Psoas muscle (tissue), 7 donors: ENCODE measurements at regions not wholly inside any gene's neighbourhood (a gene's known extent, or its start where the extent isn't known, plus 50 kb on each side); places are given as distances from the start of the nearest gene placed in this dataset.

Source experiments
- ATAC-seq, 4 donors: fragments of 200-7000 bp; cut with Tn5 transposase; one replicate each; pipeline ENCODE4 v1.9.1; 2020; ENCODE audit warnings: moderate library complexity in 3 of 4, mild to moderate bottlenecking in 2 of 4
- DNase-seq, 2 donors: peaks; one replicate each; pipeline ENCODE4 v3.0.0-alpha.2; 2020
- H3K27ac ChIP-seq: fragments of 200-600 bp; one replicate; pipeline ENCODE4 v1.8.0; 2022
- H3K27me3 ChIP-seq, 3 donors: fragments of 200-600 bp in 1 of 3; one replicate each; pipeline versions ENCODE4 v1.6.1 to v1.8.0; 2013 to 2022; ENCODE audit warnings: low read length in 2 of 3, mild to moderate bottlenecking in 2 of 3, moderate library complexity in 1 of 3; ENCODE audit not compliant: insufficient read depth in 3 of 3
- H3K36me3 ChIP-seq, 2 donors: fragments of 200-600 bp in 1 of 2; one replicate each; pipeline versions ENCODE4 v1.6.1 to v1.8.0; 2013 to 2022; ENCODE audit warnings: low read depth in 1 of 2, mild to moderate bottlenecking in 1 of 2, moderate library complexity in 1 of 2; ENCODE audit not compliant: insufficient read depth in 1 of 2
- H3K4me1 ChIP-seq: fragments of 200-600 bp; one replicate; pipeline ENCODE4 v1.8.0; 2022
- H3K4me3 ChIP-seq: fragments of 200-600 bp; one replicate; pipeline ENCODE4 v1.8.0; 2022; ENCODE audit warnings: mild to moderate bottlenecking
- H3K9me3 ChIP-seq: fragments of 200-600 bp; one replicate; pipeline ENCODE4 v1.8.0; 2022
- WGBS, 3 donors: extraction: QIAGEN DNeasy Blood & Tissue Kit; methylation state at CpG; one replicate each; pipeline versions ENCODE4 v1.1.6 to v1.1.7; 2013; 5-methylcytosine and 5-hydroxymethylcytosine counted together
- intact Hi-C, 2 donors: fragments of 100-400 bp; cut with DNase I; formaldehyde crosslinking; loops; one replicate each; pipeline versions ENCODE4 v1.11.0 to v1.14.2; 2022
- TF ChIP-seq, protein P1 (sequence below): fragments of 200-600 bp; IDR thresholded peaks from one replicate; pipeline ENCODE4 v1.8.0; 2022; ENCODE audit warnings: antibody characterized with exemption
- donor health status: healthy with polysubstance abuse.
- donor health status: DM: no; HTN: no; CAD: no; lungs with moderate emphysema.
- donor health status: Bipolar disorder and iron deficiency.
- donor health status: healthy.
- donor health status: DM: yes; HTN: yes; CAD: no.
- donor health status: DM: no; HTN: no; CAD: no.
- donor health status: DM: yes; HTN: yes; CAD: no.

DNA sequence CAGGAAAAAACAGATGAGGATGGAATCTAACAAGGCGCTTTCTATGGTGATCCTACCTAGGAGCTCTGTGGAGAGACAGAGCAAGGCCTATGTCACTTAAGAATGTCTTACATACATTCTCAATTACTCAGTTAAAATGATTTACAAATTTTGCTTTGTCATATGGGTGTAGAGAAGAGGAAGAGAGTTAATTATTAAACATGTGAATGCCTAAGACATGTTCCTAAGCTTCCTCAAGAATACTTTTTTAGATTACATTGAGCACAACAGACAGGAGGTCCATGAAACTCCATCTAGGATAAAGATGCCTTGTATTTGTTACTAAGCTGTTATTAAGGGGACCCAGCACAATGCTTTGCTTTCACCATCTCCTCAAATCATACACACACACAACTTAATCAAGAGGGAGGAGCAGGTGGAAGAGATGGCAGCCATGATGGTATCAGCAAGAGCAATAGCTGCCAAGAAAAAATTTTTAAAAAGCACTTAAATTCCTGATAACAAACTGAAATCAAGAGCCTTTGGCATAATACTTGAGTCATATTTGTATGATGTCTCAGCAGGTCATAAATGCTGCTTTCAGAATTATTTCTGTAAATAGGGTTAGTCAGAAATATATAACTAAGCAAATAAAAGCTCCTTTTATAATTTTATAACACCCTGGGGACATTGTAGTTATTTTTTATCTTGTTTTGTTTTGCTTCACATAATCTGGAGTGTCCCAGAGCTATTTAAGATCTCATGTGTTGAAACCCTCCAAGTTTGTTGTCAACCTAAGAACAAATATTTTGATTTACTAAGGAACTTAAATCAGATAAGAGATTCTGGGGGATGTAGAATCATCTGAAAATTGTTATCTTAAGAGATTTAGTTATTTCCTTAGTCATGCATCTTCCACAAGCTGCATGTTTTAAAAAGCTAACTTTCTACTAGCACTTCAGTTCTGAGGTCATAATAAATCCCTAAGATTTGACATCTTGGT, 70.0 kb upstream of the CD2AP start:
- Histone ChIP-seq H3K36me3 (no peaks in the 10 kb centered on the region), H3K4me3 (no peak overlapping the region), H3K27ac (no peak overlapping the region), H3K9me3 (no peaks in the 10 kb centered on the region), H3K27me3 (no peaks in the 10 kb centered on the region), H3K4me1 (no peaks in the 10 kb centered on the region)
- TF ChIP-seq, protein P1, sequence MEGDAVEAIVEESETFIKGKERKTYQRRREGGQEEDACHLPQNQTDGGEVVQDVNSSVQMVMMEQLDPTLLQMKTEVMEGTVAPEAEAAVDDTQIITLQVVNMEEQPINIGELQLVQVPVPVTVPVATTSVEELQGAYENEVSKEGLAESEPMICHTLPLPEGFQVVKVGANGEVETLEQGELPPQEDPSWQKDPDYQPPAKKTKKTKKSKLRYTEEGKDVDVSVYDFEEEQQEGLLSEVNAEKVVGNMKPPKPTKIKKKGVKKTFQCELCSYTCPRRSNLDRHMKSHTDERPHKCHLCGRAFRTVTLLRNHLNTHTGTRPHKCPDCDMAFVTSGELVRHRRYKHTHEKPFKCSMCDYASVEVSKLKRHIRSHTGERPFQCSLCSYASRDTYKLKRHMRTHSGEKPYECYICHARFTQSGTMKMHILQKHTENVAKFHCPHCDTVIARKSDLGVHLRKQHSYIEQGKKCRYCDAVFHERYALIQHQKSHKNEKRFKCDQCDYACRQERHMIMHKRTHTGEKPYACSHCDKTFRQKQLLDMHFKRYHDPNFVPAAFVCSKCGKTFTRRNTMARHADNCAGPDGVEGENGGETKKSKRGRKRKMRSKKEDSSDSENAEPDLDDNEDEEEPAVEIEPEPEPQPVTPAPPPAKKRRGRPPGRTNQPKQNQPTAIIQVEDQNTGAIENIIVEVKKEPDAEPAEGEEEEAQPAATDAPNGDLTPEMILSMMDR: no peak
- DNase-seq (no peak), ATAC-seq (no peak)
- 97 to 100% (median 97%) methylated on average over 1 of the region's 1 CpG for WGBS, 3 donors
- intact Hi-C loops: no loop called here

DNA sequence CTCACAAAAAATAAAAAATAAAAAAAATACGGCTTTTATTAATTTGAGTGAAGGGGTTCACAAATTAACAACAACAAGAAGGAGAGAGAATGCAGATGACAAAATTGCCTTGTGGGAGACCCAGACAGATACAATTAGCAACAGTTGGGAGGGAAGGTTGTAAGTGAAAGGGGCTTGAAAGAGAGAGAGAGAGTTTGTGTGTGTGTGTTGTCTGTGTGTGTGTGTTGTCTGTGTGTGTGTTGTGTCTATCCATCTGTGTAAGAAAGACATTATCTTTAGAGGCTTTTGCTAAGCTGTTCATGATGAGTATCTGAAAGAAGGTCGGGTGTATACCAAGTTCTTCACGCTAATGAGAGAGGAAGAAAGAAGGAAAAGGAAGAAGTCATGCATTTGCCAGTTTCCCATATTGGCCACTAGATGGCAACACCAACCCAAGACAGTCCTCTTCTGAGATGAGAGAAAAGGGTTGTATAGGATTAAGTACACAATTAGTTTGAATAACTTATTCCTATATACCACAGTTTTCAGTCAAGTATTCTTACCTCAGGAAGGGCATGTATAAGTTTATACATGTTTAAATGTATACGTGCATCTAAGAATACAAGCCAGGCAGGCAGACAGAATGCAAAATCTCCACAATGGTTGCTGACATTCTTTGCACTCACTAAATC, 63.7 kb upstream of the CD2AP start:
- peak overlapping the region; percentile 64 for H3K4me3 ChIP-seq
- TF ChIP-seq, protein P1: peak; percentile 90
- 10 to 19% (median 11%) methylated on average over 4 of the region's 4 CpGs for WGBS, 3 donors
- no peaks in the 10 kb centered on the region for H3K9me3 ChIP-seq
- no peaks in the 10 kb centered on the region for H3K27me3 ChIP-seq
- H3K27ac ChIP-seq: no peak overlapping the region
- ATAC-seq (peak; percentile 76 to 92 (median 81)), DNase-seq (no peak)
- peaks cover 4% of the 10 kb centered on the region for H3K4me1 ChIP-seq
- H3K36me3 ChIP-seq: no peaks in the 10 kb centered on the region
- intact Hi-C loops: loop anchor here (5.0 to 10.0 kb wide), 3 partner anchors 191 to 368 kb away; partner anchors contain the start of gene OPN5 (in 2 of the 2)

DNA sequence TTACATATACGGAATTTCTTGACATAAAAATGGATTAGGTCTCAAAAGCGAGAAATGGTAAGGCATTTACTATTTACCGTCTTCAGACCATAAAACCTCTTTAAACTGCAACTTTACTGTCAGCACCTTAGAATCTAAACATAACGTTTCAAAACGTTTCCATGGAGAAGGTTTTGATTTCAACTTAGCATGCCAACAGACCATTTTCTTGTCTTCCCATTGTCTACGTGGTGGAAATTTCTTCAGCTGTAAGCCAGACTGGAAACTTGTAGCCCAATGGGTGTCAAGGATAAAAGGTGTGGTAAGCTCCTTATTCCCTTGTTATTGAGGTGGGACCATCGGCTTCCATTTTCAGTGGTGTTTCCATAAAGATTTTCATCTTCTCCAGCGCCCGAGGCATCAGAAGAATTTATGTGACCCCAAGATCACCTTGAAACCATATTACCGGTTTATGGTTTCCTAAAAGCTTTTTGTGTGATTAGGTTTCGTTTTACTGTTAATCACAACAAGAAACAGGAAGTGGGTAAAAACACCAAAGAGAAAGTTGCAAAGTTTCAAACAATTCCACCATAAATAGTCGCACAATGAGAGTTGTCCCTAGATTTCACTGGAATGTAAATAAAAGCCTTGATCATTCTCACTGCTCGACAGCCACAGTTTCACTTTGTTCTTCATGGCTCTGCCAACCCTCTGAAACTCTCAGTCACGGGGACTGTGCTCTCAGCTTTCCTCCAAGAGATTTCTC, 63.0 kb upstream of the CD2AP start:
- intact Hi-C loops: loop anchor here (5.0 to 10.0 kb wide), 4 partner anchors 63 to 368 kb away; partner anchors contain the start of genes OPN5 (in 2 of the 2) and CD2AP (in 1 of the 2)
- Histone ChIP-seq H3K27ac (no peak overlapping the region), H3K27me3 (no peaks in the 10 kb centered on the region), H3K4me1 (peaks cover 4% of the 10 kb centered on the region), H3K36me3 (no peaks in the 10 kb centered on the region), H3K4me3 (peak overlapping the region; percentile 64), H3K9me3 (no peaks in the 10 kb centered on the region)
- TF ChIP-seq, protein P1: no peak
- DNase-seq (no peak), ATAC-seq (peak in 2 of 4 donors; percentile 55 to 74)
- WGBS, 3 donors: 4 to 6% (median 5%) methylated on average over 14 of the region's 14 CpGs

DNA sequence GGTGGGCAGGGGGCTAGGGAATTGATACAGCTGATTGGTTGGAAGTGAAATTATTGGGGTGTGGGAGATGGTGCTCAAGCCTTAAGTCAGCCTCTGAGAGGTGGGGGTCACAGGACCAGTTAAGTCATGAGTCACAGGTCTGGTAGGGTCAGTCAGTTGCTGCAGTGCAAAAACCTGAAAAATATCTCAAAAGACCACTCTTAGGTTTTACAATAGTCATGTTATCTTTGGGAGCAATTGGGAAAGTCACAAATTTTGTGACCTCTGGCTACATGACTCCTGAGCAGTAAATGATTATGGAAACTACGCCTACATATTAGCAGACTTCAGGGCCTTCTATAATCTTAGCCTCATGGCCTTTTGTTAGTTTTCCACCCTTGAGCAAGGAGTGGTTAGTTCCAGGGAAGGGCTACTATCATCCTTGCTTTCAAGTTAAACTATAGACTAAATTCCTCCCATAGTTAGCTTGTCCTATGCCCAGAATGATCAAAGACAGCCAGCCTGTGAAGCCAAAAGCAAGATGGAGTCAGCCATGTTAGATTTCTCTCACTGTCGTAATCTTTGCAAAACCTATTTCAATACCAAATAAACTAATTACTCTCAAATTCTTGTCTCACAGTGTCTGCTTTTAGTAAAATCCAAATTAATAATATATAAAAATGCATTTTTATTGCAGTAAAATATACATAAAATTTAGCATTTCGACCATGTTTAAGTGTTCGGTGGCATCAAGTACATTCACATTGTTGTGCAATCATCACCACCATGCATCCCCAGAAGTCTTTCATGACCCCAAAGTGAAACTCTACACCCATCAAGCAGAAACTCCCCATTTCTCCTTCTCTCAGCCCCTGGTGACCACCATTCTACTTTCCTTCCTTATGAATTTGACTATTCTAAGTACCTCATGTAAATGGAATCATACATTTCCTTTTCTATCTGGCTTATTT, 60.9 kb upstream of the CD2AP start:
- intact Hi-C loops: loop anchor here (5.0 to 10.0 kb wide), 3 partner anchors 61 to 208 kb away; partner anchors contain the start of gene CD2AP (in 1 of the 2)
- 95 to 98% (median 98%) methylated on average over 4 of the region's 4 CpGs for WGBS, 3 donors

More for the DNA sequence above, 60.9 kb upstream of the CD2AP start:
- DNase-seq (no peak), ATAC-seq (no peak)
- Histone ChIP-seq H3K9me3 (no peaks in the 10 kb centered on the region), H3K27ac (no peak overlapping the region), H3K27me3 (no peaks in the 10 kb centered on the region), H3K4me3 (no peak overlapping the region), H3K36me3 (no peaks in the 10 kb centered on the region), H3K4me1 (peaks cover 4% of the 10 kb centered on the region)
- TF ChIP-seq, protein P1: no peak
